ENCODE measurements at regions not wholly inside any gene's neighbourhood (a gene's known extent, or its start where the extent isn't known, plus 50 kb on each side); places are given as distances from the start of the nearest gene placed in this dataset.

GRCh38 chrX:9235722-9236121 is 201.8 kb upstream of the FAM9B start:
- H3K27me3 ChIP-seq: no peaks in the 10 kb centered on the region
- H3K36me3 ChIP-seq: no peaks in the 10 kb centered on the region
- no peaks in the 10 kb centered on the region for H3K4me1 ChIP-seq
- WGBS, 2 donors: 93 to 94% methylated on average over 3 of the region's 3 CpGs
- H3K9me3 ChIP-seq: no peaks in the 10 kb centered on the region
- H3K27ac ChIP-seq: no peak overlapping the region
- no peak overlapping the region for H3K4me3 ChIP-seq
- TF ChIP-seq EP300 (IDR thresholded peaks at IDR 0.05): no peak
- no peak for TF ChIP-seq POLR2A (IDR thresholded peaks at IDR 0.05)
- TF ChIP-seq CTCF (IDR thresholded peaks at IDR 0.05): no peak
- no peak for DNase-seq (ENCODE audit: low spot score in 2 of 2)

- Histone ChIP-seq H3K4me3 (no peak overlapping the region), H3K27me3 (no peaks in the 10 kb centered on the region), H3K36me3 (no peaks in the 10 kb centered on the region), H3K9me3 (no peaks in the 10 kb centered on the region), H3K27ac (no peak overlapping the region), H3K4me1 (no peaks in the 10 kb centered on the region)
- no peak for DNase-seq (ENCODE audit: low spot score in 2 of 2)
- no peak for TF ChIP-seq EP300 (IDR thresholded peaks at IDR 0.05)
- no peak for TF ChIP-seq POLR2A (IDR thresholded peaks at IDR 0.05)
- no peak for TF ChIP-seq CTCF (IDR thresholded peaks at IDR 0.05)
- WGBS, 2 donors: 81 to 95% methylated on average over 4 of the region's 4 CpGs
Observed at GRCh38 chrX:9240956-9241355, 207.0 kb upstream of the FAM9B start.

DNA sequence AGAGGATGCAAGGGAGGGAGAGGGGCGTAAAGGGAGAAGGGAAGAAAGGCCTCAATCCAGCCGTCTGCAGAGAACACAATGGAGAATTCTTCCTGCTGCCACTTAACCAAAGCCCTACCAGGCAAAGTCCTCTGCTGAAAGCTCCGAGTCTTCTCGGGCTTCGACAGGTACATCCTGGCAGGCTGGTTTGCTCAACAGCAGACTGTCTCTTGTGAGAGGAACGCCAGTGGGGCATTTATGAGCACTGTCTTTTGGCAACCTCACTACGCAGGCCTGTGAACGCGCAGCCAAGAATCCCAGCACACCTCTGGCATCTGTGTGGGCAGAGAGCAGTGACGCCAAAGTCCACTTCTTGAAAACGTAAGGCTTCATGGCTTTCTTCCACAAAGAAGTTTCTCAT is 207.5 kb upstream of the FAM9B start:
- no peak for DNase-seq (ENCODE audit: low spot score in 2 of 2)
- H3K4me1 ChIP-seq: no peaks in the 10 kb centered on the region
- no peak overlapping the region for H3K4me3 ChIP-seq
- H3K27ac ChIP-seq: no peak overlapping the region
- TF ChIP-seq EP300 (IDR thresholded peaks at IDR 0.05): no peak
- TF ChIP-seq CTCF (IDR thresholded peaks at IDR 0.05): no peak
- TF ChIP-seq POLR2A (IDR thresholded peaks at IDR 0.05): no peak
- H3K9me3 ChIP-seq: no peaks in the 10 kb centered on the region
- no peaks in the 10 kb centered on the region for H3K36me3 ChIP-seq
- 71 to 79% methylated on average over 11 of the region's 11 CpGs for WGBS, 2 donors
- no peaks in the 10 kb centered on the region for H3K27me3 ChIP-seq

GRCh38 chrX:9249051-9249846 is 215.3 kb upstream of the FAM9B start:
- Histone ChIP-seq H3K27me3 (no peaks in the 10 kb centered on the region), H3K4me3 (no peak overlapping the region), H3K36me3 (no peaks in the 10 kb centered on the region), H3K9me3 (no peaks in the 10 kb centered on the region), H3K4me1 (no peaks in the 10 kb centered on the region), H3K27ac (no peak overlapping the region)
- no peak for TF ChIP-seq EP300 (IDR thresholded peaks at IDR 0.05)
- no peak for TF ChIP-seq CTCF (IDR thresholded peaks at IDR 0.05)
- no peak for TF ChIP-seq POLR2A (IDR thresholded peaks at IDR 0.05)
- DNase-seq (ENCODE audit: low spot score in 2 of 2): peak in 1 of 2 donors; percentile 8
- 80 to 81% methylated on average over 8 of the region's 8 CpGs for WGBS, 2 donors

DNA sequence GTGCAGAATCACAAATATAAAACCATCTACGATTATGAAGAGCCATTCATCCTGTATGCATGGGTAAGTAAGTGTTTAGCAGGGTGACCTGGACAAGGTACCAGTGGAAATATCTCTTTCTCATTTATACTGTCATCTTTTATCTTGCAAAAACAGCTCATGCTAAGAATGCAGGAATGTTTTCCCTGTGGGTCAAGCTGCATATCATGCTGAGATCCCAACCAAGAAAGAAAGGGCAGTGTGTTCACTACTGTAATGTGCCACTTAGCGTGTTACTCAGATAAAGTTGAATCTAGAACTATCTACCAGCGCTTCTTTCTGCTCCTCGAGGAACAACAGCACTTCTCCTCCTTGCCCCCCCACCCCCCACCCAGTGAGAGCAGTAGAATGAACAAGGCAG is 212.7 kb upstream of the TBL1X start:
- no peak for TF ChIP-seq CTCF (IDR thresholded peaks at IDR 0.05)
- TF ChIP-seq EP300 (IDR thresholded peaks at IDR 0.05): no peak
- TF ChIP-seq POLR2A (IDR thresholded peaks at IDR 0.05): no peak
- Histone ChIP-seq H3K36me3 (no peaks in the 10 kb centered on the region), H3K27ac (no peak overlapping the region), H3K4me3 (no peak overlapping the region), H3K27me3 (no peaks in the 10 kb centered on the region), H3K9me3 (no peaks in the 10 kb centered on the region), H3K4me1 (no peaks in the 10 kb centered on the region)
- WGBS, 2 donors: 45 to 52% methylated on average over 4 of the region's 4 CpGs
- no peak for DNase-seq (ENCODE audit: low spot score in 2 of 2)
